Gastroesophageal sphincter (tissue), 3 donors: ENCODE measurements at regions not wholly inside any gene's neighbourhood (a gene's known extent, or its start where the extent isn't known, plus 50 kb on each side); places are given as distances from the start of the nearest gene placed in this dataset.

ENCODE experiments used
- EP300 ChIP-seq: sonication (generic); formaldehyde crosslinking; IDR thresholded peaks from one replicate; pipeline ENCODE4 v1.6.1; 2017; ENCODE audit warnings: antibody characterized with exemption, mild to moderate bottlenecking
- POLR2A ChIP-seq, 2 donors: fragments of 450-650 bp; IDR thresholded peaks; one replicate each; pipeline ENCODE4 v1.6.1; 2017; ENCODE audit warnings: antibody characterized with exemption in 2 of 2, mild to moderate bottlenecking in 2 of 2, moderate library complexity in 1 of 2
- POLR2AphosphoS5 ChIP-seq: sonication (generic); formaldehyde crosslinking; IDR thresholded peaks from one replicate; pipeline ENCODE4 v1.6.1; 2017; ENCODE audit warnings: antibody characterized with exemption
- TF ChIP-seq, protein P1 (sequence below), 4 experiments: fragments of 200-600 bp in 2 of 4; fragments of 450-650 bp in 2 of 4; sonication (generic) in 1 of 4; IDR thresholded peaks; one replicate each; pipeline ENCODE4 v1.5.1; 2017 to 2019; ENCODE audit warnings: antibody characterized with exemption in 4 of 4, mild to moderate bottlenecking in 2 of 4, moderate library complexity in 2 of 4

GRCh38 chr7:130939321-130940095, 205.5 kb upstream of the KLF14 start:
- TF ChIP-seq, protein P1, sequence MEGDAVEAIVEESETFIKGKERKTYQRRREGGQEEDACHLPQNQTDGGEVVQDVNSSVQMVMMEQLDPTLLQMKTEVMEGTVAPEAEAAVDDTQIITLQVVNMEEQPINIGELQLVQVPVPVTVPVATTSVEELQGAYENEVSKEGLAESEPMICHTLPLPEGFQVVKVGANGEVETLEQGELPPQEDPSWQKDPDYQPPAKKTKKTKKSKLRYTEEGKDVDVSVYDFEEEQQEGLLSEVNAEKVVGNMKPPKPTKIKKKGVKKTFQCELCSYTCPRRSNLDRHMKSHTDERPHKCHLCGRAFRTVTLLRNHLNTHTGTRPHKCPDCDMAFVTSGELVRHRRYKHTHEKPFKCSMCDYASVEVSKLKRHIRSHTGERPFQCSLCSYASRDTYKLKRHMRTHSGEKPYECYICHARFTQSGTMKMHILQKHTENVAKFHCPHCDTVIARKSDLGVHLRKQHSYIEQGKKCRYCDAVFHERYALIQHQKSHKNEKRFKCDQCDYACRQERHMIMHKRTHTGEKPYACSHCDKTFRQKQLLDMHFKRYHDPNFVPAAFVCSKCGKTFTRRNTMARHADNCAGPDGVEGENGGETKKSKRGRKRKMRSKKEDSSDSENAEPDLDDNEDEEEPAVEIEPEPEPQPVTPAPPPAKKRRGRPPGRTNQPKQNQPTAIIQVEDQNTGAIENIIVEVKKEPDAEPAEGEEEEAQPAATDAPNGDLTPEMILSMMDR (IDR thresholded peaks at IDR 0.05) = no peak
- TF ChIP-seq EP300 = no peak
- no peak for TF ChIP-seq POLR2A (IDR thresholded peaks at IDR 0.05)
- no peak for TF ChIP-seq POLR2AphosphoS5
